Osteoblast (primary cell): ENCODE measurements at regions not wholly inside any gene's neighbourhood (a gene's known extent, or its start where the extent isn't known, plus 50 kb on each side); places are given as distances from the start of the nearest gene placed in this dataset.

Source experiments
- DNase-seq: peaks from one replicate; pipeline ENCODE4 v3.0.0; 2011; ENCODE audit warnings: low spot score, mixed read lengths; ENCODE audit not compliant: insufficient read length; ENCODE audit errors: missing footprints
- H2AFZ ChIP-seq: 2 replicates; pipeline ENCODE4 v1.6.0; 2011; ENCODE audit warnings: mild to moderate bottlenecking, low read length
- H3K27ac ChIP-seq: 2 replicates; pipeline ENCODE4 v1.5.1; 2011; ENCODE audit warnings: mild to moderate bottlenecking, low read depth, low read length, moderate library complexity
- H3K27me3 ChIP-seq: 2 replicates; pipeline ENCODE4 v1.6.0; 2012; ENCODE audit warnings: mild to moderate bottlenecking, control low read depth, inconsistent platforms, low read length, moderate library complexity; ENCODE audit not compliant: insufficient read depth
- H3K36me3 ChIP-seq: 2 replicates; pipeline ENCODE4 v1.5.1; 2011; ENCODE audit warnings: mild to moderate bottlenecking, low read length, control low read depth, moderate library complexity; ENCODE audit not compliant: insufficient read depth
- H3K4me1 ChIP-seq: 2 replicates; pipeline ENCODE4 v1.5.1; 2011; ENCODE audit warnings: mild to moderate bottlenecking, low read length, control low read depth, moderate library complexity; ENCODE audit not compliant: insufficient read depth
- H3K4me2 ChIP-seq: 2 replicates; pipeline ENCODE4 v1.6.0; 2011; ENCODE audit warnings: mild to moderate bottlenecking, low read length; ENCODE audit not compliant: insufficient read depth
- H3K4me3 ChIP-seq: fragments of 200-600 bp; sonication (generic); 3 replicates; pipeline ENCODE4 v1.5.1; 2012; ENCODE audit warnings: mild to moderate bottlenecking, low read length, inconsistent platforms; ENCODE audit not compliant: insufficient read depth
- H3K79me2 ChIP-seq: 2 replicates; pipeline ENCODE4 v1.6.0; 2012; ENCODE audit warnings: mild to moderate bottlenecking, low read length, control low read depth, inconsistent platforms; ENCODE audit not compliant: insufficient read depth
- H3K9me3 ChIP-seq: 2 replicates; pipeline ENCODE4 v1.5.1; 2011; ENCODE audit warnings: low read depth, low read length, control low read depth
- H4K20me1 ChIP-seq: 2 replicates; pipeline ENCODE4 v1.6.0; 2012; ENCODE audit warnings: mild to moderate bottlenecking, low read length, control low read depth; ENCODE audit not compliant: insufficient read depth
- CTCF ChIP-seq: IDR thresholded peaks from 2 replicates; pipeline ENCODE4 v1.5.1; 2011; ENCODE audit warnings: mild to moderate bottlenecking, low read depth, low read length, moderate library complexity; ENCODE audit errors: extremely low read depth

GRCh38 chr5:8134609-8135008, 265.7 kb downstream of the MTRR start:
- H3K4me3 ChIP-seq: no peak overlapping the region
- no peaks in the 10 kb centered on the region for H3K9me3 ChIP-seq
- TF ChIP-seq CTCF: no peak
- H3K4me1 ChIP-seq: no peaks in the 10 kb centered on the region
- H3K4me2 ChIP-seq: no peak overlapping the region
- no peaks in the 10 kb centered on the region for H3K36me3 ChIP-seq
- H4K20me1 ChIP-seq: no peaks in the 10 kb centered on the region
- H3K79me2 ChIP-seq: no peaks in the 10 kb centered on the region
- no peak overlapping the region for H2AFZ ChIP-seq
- no peak for DNase-seq
- H3K27me3 ChIP-seq: no peaks in the 10 kb centered on the region
- no peak overlapping the region for H3K27ac ChIP-seq

GRCh38 chr5:8135742-8136141, 266.8 kb downstream of the MTRR start:
- H3K36me3 ChIP-seq: no peaks in the 10 kb centered on the region
- no peak overlapping the region for H3K4me2 ChIP-seq
- H3K27me3 ChIP-seq: no peaks in the 10 kb centered on the region
- no peak for TF ChIP-seq CTCF
- no peaks in the 10 kb centered on the region for H3K4me1 ChIP-seq
- H3K9me3 ChIP-seq: no peaks in the 10 kb centered on the region
- no peak for DNase-seq
- H2AFZ ChIP-seq: no peak overlapping the region
- H4K20me1 ChIP-seq: no peaks in the 10 kb centered on the region
- H3K27ac ChIP-seq: no peak overlapping the region
- H3K79me2 ChIP-seq: no peaks in the 10 kb centered on the region
- no peak overlapping the region for H3K4me3 ChIP-seq

DNA sequence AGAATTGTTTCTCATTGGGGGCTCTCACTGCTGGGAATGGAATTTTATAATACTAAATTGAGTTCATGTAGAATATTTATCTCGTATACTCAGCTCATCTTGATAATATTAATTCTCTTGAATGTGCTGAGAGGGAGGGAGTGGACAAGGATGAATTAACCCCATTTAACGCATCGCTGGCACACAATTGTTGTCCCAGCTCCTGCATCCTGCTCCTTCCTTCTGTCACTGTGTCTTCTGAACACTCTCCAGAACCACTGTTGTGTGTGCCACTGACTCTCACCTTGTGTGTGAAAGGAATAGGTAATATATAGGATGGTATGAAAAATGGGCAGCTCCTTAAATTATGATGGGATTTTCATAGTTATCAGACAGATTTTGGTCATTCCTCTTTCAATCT, 267.3 kb downstream of the MTRR start:
- no peak for TF ChIP-seq CTCF
- DNase-seq: no peak
- H3K4me3 ChIP-seq: no peak overlapping the region
- H2AFZ ChIP-seq: no peak overlapping the region
- no peaks in the 10 kb centered on the region for H4K20me1 ChIP-seq
- H3K27me3 ChIP-seq: no peaks in the 10 kb centered on the region
- H3K9me3 ChIP-seq: no peaks in the 10 kb centered on the region
- no peaks in the 10 kb centered on the region for H3K79me2 ChIP-seq
- no peak overlapping the region for H3K27ac ChIP-seq
- no peaks in the 10 kb centered on the region for H3K4me1 ChIP-seq
- H3K4me2 ChIP-seq: no peak overlapping the region
- H3K36me3 ChIP-seq: no peaks in the 10 kb centered on the region

DNA sequence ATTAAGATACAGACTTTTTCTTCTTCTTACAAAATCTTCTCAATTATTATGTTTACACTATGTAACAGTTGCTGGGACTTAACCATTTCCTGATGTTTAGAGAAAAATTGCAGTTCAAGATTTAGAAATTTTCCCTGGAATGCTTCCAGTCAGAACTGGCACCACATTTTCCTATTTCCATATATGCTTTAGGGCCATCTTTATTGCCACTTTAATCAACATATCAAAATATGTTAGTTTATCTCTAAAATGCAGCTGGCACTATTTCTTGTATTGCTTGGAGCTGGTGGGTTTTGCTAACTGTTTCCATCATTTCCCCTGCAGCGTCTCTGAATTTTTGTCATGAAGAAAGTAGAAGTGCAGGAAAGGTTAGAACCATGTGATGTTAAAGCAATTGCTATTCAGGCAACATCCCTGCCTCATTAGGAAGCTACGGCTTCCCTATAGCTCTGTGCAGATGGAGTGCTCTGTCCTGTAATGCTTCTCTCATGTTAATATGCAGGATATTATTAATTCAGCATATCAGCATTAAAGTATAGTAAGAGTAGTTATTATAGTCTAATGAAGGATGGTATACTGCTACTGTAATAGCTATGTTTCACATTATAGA, 269.1 kb downstream of the MTRR start:
- Histone ChIP-seq H3K27ac (no peak overlapping the region), H3K36me3 (no peaks in the 10 kb centered on the region), H3K4me1 (no peaks in the 10 kb centered on the region), H4K20me1 (no peaks in the 10 kb centered on the region), H3K4me2 (no peak overlapping the region), H3K79me2 (no peaks in the 10 kb centered on the region), H2AFZ (no peak overlapping the region), H3K27me3 (no peaks in the 10 kb centered on the region), H3K4me3 (no peak overlapping the region), H3K9me3 (no peaks in the 10 kb centered on the region)
- TF ChIP-seq CTCF: no peak
- no peak for DNase-seq
